ENCODE measurements at regions not wholly inside any gene's neighbourhood (a gene's known extent, or its start where the extent isn't known, plus 50 kb on each side); places are given as distances from the start of the nearest gene placed in this dataset.

DNA sequence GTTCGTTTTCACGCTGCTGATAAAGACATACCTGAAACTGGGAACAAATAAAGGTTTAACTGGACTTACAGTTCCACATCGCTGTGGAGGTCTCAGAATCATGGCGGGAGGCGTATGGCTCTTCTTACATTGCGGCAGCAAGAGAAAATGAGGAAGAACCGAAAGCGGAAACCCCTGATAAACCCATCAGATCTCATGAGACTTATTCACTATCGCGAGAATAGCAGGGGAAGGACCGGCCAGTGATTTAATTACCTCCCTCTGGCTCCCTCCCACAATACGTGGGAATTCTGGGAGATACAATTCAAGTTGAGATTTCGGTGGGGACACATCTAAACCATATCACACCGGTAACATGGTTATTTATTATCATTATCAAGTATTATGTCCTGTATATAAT is 2204.5 kb downstream of the ARAP2 start:
- no peak for DNase-seq

DNA sequence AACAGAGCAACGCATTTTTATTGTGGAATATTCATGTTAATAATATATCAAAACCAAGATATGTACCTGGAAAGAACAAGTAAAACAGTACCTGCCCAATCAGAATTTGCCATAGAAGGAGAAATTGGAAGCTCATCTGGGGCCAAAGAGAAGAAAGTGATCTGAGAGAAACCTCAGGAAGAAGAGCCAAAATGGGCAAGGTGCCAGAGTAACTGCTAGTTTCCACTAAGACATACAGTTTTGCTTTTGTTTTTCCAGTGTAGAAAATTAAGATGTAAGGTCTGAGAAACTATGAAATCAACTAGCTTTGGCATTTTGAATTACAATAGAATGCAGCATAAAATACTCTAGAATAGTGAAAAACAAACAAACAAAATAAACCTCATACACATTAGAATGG is 2201.2 kb downstream of the ARAP2 start:
- DNase-seq = no peak

DNA sequence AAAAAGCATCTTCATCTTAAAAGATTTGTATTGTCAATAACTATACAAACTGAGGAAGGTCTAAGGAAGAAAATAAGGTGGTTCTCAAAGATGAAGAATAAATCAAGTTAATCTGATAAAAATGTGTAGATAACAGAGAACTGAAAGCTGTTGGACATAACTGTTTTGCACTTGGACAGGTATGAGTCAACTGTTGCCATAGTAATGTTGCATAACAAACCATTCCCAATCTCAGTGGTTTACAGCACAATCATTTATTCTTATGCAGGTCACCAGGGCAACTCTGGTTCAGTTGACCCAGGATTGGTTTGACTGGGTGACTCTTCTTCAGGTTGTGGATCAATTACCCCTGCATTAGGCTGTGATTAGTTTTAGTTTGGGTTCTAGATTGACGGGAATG is 2197.7 kb downstream of the ARAP2 start:
- DNase-seq = no peak

DNA sequence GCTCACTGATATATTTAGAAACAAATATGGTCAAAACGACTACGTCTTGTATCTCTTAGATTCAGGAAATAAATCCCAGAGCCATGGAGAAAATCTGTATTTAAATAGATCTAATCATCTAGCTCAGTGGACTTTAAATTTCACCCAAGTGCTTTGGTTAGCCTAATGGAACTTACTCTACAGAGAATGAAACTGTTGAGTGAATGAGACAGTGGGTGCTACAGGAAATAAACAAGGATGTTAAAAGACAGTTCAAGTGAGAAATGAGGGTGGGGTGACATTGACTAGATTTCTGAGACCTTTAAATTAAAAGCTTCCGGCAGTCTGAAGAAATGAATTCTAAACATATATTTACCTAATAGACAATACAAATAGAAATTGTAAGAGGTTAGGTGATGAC is 2197.0 kb downstream of the ARAP2 start:
- no peak for DNase-seq

DNA sequence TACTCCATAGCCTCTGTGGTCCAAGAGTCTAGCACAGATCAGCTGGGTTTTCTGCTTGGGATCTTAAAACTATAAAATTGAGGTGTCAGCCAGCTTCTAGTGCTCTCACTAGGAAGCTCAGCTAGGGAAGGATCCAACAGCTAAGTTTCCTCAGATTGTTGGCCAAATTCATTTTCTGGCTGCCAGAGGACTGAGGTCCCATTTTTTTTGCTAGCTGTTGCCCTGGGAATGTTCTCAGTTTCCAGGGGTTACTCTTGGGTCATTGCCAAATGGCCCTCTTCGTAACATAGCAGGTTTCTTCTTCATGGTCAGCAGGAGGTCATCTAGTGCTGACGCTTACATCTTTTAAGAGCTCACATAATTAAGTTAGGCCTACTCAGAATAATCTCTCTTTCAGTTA is 2178.2 kb downstream of the ARAP2 start:
- DNase-seq = no peak

DNA sequence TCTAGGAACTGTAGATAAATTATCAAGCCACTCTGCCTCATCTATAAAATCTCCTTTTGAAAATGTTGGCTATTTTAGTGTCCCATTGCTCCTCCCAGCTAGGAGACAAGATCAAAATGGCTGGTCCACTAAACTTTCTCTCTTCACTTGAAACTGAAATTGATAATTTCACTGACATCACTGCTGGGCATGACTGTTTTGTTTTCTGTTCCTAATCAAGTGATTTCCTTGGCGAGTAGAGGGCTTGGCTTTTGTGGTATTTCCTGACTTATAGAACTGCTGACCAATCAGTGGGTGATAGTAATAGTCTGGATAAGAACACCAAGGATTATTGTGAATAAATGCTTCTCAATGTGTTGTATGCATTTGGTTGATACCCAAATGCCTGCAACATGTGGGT is 2152.9 kb downstream of the ARAP2 start:
- no peak for DNase-seq

DNA sequence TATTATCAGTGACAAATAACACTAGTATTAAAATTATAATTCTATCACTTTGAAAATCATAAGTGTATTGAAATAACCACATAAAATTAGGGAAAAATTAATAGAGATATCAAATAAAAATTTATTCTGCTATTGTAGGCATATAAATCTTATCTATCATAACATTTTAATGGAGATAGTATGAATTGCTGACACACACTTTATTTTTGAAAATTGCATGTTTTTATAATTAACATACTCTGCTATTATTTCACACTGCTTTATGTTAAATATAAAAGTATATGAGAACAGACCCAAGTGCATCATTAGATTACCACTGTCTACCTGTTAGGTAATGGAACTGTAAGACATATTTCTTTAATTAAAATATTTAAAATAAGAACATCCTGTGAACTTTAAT is 2150.2 kb downstream of the ARAP2 start:
- DNase-seq = no peak

DNA sequence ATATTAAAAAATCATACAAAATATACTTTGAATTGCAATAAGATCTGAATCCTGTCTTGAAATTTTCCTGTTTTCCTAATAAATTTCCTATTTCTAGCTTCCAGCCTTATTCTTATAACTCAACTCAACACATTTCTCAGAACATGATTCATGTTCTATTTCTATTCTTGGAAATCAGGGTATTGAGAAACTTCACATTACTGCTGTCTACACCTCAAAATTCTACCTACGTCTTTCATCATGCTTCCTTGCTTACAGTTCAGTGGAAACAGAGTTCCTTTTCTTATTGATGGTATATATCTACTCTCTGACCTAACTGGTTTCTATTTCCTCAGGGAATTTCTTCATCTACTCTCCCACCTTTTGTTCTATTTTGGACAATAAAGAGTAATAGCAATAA is 2139.0 kb downstream of the ARAP2 start:
- no peak for DNase-seq

DNA sequence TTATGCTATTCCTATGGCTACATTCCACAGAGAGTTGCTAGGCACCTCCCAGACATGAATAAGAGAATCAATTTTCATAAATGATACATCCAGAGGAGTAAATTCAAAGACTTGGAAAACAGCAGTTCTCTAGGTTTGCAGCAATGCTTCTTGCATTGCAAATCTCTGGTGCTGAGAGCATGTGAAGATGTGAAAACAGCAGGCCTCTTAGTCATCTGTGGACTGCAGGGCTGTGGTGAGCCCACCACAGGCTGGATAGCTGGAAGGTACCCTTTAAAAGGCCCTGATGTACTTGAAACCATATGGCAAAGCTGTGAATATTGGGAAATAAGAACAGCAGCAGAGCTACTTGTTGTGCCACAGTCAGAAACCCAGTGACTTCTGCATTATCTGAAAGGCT is 2135.9 kb downstream of the ARAP2 start:
- no peak for DNase-seq

DNA sequence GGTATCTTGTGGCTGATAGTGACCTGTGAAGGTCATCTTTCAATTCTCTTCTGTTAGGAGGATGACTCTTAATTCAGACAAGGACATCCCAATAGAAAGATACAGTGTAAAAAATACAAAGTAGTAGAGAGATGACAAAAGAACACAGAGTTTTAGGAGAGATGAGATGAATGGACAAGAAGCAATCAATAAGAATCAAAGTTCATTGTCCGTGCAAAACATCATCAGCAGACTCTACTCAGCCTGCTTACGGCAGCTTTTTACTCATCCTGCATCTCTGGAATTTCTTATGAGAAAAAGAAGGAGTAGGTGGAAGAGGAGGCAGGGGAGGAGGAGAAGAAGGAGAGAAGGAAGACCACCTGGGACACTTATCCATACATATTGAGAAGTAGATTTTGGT is 2131.7 kb downstream of the ARAP2 start:
- DNase-seq = no peak

DNA sequence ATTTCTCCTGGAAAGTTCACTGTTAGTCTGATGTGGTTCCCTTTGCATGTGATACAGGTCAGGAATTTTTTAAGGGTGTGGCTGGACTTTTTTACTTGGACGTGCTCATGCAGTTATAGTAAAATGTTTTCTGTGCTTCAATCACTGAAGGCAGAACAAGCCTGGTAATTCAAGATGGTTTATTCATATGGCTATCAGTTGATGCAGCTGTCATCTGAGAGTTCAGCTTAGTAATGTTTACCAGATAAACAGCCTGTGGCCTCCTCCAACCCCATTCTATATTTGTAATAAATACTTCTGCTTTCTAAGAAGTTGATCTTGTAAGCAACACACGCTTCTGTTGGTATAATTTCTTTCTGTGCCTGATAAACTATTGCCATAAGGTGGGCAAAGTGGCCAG is 2105.9 kb downstream of the ARAP2 start:
- no peak for DNase-seq

DNA sequence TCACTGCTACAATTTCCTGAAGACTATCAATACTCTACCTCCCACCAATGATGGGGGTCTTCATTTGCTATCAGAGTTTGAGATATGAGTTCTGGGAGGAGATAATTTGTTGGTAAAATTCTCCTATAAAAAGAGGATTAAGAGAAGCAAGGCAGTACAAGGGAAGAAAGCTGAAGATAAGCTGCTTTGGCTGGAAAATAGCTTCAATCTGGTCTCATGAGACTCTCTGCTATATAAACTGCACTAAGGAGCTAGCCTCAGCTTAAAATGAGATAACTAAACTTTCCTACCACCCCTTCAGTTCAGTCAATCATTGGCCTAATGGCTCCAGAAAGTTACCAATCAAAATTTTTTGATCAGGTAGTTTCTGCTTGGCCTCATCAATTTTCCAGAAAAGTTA is 2105.0 kb downstream of the ARAP2 start:
- no peak for DNase-seq

DNA sequence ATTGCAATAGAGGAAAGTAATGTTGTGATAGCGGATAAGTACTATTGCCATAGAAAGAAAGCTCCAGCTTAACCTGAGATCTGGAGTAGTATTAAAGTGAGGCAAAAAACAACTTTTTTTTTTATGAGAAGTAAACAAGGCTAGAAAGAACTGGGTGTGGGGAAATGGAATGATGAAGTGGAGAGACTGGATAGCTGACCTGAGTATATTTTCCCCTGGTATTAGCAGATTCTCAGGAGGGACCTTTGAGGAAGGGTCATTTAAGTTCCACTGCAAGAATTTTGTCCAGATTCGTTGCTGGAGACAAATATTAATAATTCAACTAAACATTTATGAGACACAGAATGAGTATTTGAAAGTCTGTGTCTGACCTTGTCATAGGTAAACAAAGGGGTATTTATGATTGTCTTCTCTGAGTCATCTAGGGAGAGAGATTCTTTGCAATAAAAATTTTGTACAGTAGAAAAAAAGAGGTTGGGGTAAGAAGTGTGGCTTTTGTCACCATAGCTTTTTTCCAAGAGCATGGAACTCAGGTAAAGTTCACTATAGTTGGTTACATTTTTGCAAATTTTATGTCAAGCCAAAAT is 2095.9 kb downstream of the ARAP2 start:
- DNase-seq = no peak

DNA sequence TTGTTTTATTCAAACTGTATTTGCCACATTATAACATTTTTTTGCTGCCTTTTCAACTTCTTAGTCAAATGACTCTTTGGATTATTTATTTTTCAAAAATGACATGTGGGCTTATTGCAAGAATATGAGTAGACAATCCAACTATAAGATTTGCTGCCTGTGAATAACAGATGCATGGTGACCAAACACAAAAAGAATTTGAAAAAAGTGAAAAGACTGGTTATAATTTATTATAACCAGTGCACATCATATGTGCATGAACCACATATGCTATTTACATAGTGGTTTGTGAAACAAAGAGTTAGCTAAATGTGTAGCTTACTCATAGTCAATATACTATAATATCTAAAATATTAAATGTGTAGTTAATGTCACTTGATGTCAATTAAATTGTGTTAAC is 2086.8 kb downstream of the ARAP2 start:
- DNase-seq = no peak

DNA sequence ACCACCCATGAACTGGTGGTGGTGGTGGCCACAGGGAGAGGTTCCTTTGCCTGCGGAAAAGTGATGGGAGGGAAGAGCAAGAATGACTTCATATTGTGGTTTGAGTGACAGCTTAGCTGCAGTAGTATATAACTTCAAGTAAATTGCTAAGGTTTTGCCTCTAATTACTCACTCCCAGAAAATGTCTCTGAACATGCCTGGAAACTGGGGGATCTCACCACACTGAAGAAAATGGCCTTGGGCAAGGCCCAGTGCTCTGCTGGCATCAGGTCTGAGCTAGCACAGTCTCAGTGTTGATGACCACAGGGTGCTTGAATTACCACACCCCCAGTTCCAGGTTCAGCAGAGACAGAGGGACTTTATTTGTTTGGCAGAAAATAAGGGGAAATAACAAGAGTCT is 2085.4 kb downstream of the ARAP2 start:
- DNase-seq = no peak

DNA sequence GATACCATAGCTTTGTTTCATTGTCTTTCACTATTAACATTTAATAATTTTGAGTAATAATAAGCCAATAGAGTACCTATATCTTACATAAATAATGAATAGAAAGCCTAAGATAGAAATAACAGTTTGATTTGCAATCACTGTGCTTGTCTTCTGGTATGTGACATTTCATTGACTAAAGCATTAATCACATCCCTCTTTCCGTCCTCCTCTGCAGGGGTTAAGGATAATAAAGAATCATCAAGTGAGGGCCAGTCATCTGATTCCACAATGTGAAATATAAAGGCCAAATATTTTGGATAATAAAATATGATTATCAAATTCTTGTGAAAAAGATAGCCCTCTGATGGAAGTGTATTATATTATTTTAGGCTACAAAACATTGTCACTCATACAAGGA is 2073.4 kb downstream of the ARAP2 start:
- no peak for DNase-seq

DNA sequence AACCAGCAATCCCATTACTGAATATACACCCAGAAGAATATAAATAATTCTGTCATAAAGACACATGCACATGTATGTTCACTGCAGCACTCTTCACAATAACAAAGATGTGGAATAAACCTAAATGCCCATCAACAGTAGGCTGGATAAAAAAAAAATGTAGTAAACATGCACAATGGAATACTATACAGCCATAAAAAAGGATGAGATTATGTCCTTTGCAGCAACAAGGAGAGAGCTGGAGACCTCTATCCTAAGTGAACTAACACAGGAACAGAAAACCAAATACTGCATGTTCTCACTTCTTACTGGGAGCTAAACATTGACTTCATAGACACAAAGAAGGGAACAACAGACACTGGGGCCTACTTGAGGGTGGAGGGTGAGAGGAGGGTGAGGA is 2067.7 kb downstream of the ARAP2 start:
- DNase-seq = no peak

DNA sequence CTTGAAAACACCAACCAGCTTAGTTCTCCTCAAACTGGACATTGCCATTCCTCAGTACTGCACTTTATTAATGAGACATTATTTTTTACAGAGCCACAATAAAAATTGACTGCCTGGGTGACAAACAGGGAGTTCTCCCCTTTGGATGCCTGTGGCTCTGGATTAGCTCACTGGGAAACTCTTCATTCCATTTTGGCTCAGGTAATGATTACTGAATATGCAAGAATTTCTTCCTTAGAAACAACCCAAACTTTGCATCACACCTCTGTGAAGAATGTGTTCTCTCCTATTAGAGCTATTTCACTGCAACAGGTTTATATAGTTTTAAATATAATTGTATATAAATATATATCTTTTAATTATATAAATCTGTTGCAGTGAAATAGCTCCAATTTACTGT is 2065.8 kb downstream of the ARAP2 start:
- DNase-seq = no peak

DNA sequence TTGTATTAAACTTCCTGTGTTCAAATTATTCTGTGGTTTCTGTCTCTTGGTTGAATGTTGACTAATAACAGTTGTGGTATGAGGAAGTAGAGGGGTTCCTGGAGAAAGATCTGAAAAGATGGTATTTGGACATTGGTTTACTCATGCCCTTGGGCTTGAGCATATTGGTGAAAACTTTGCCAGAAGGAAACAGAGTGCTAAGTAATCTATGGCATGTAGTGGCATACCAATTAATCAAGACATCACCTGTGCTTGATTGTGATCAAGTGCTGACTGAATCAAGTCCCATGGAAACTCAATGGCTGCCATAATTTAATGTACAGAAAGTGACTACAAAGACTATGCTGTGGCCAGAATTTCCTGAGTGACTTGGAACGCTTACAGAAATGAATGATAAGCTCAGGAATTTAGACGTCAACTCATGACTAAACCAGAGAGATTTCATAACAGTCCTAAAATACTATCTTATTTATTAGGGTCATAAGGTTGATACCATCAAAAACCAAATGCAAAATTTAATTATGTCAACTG is 2062.9 kb downstream of the ARAP2 start:
- no peak for DNase-seq

DNA sequence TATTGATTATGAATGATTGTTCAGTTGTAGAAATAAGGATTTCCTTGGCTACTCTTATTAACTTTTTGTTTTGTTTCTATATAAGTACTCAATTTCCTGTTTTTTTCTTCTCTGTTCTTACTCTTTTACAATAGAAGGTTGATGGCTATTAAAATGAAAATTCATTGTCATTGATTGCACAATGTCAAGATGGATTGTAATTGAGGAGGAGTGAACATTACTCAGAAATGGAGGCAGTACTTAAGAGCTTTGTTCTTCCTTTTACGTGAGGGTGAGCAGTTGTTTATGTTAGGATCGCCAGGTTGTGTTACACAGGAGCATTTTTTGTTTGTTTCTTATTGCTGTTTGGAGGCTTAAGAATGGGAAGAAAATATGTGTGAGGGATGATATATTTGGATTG is 2062.4 kb downstream of the ARAP2 start:
- no peak for DNase-seq

DNA sequence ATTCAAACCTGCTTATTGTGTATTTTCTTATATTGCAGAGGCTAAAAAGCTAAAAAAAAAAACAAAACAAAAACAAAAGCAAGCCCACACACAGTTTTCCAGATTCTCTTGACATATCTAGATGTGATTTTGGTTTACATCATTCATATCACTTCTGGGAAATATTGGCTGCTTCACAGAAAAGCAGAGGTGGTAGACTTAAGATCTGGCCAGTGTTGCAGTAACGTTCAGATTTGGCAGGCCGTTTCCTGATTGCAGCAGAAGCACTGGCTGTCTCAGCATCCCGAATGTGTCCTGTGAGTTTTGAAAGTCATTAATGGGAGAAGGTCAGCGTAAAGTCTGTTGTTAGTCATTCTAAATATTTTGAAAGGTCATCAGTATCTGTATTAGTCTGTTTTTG is 2062.0 kb downstream of the ARAP2 start:
- no peak for DNase-seq

DNA sequence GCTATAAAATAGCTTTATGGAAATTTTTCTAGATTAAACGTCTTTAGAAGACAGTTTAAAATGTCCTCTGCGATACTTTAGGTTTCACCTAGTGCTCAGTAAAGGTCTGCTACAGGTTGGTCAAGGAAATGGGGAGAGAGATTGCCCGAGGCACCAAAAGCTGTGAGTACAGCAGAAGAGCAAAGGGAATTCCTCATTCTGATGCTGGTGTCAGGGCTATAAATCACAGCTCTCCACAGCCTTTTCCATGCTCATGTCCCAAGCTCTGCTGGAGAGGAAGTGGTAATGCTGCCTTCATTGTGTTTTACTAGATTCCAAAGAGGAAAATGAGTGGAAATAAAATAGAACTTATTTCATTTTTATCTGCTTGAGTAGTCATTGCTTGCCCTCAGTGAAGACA is 2060.4 kb downstream of the ARAP2 start:
- no peak for DNase-seq

DNA sequence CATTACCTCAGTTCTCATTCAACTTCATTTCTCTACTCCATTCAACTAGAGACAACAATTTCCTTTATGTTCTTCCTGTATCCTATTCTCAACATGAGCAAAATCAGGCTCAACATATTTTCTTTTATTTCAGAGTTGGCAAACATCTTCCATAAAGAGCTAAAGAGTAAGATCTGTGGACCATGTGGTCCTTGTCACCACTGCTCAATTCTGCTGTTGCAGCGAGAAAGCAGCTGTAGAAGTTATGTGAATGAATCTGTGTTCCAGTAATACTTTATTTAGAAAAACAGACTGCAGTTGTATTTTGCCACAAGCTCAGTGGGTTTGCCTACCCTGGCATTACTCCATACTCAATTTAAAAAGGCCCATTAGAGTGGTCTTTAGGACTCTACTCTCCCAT is 2057.3 kb downstream of the ARAP2 start:
- no peak for DNase-seq

DNA sequence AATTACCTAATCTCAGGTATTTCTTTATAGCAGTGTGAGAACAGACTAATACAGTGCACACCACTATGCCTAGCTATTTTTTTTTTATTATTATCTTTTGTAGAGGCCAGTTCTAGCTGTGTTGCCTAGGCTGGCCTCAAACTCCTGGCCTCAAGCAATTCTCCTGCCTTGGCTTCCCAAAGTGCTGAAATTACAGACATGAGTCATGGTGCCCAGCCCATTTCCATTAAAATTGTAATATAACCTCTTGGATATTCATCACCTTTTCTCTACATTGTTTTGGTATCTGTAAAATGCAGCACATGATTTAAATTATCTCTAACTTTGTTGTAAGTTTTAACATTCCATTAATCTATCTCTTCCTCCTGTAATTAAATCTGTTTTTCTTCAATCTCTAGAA is 2052.9 kb downstream of the ARAP2 start:
- no peak for DNase-seq

DNA sequence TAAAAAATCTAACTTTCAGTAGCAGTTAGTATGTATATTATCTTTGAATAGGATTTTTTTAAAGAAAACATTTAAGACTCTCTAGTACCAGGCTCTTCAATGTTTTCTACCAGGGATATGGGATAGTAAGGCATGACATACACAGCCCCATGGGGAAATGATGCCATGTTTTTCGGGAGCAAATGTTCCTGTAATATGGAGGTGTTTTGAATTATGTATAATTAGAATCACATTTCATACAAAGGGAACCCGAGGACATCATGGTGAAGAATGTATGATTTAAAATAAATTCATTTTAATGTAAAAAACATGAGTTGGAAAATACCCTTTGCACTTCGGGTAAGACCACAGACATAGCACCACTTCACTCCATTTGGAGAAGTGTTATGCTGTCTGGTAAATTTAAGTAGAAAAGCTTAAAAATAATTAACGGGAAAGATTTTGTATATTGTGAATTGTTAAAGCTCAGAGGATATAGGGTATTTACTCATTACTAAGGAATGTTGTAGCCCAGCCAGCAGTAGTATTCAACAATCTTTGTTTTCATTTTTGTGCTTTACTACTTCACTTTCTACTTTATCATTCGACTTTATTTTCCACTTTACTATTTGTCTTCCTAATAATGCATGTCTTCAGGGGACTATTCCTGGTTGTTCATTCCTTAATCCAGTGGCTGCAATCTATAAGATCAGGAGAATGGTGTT is 2050.7 kb downstream of the ARAP2 start:
- no peak for DNase-seq
